ENCODE measurements at regions not wholly inside any gene's neighbourhood (a gene's known extent, or its start where the extent isn't known, plus 50 kb on each side); places are given as distances from the start of the nearest gene placed in this dataset.
"Not testable (repeated sequence)": the region's sequence is repeated elsewhere in the genome, so short reads cannot be mapped to it uniquely, and the experiment has no call there.

GRCh38 chr16:29313559-29314048, 92.9 kb downstream of the NPIPB11 start:
- H3K36me3 ChIP-seq: no peaks in the 10 kb centered on the region
- H3K4me3 ChIP-seq: no peak overlapping the region
- no peak overlapping the region for H3K9ac ChIP-seq (ENCODE audit: low read depth in 2 of 2, low read length in 2 of 2)
- H3K27ac ChIP-seq: no peak overlapping the region
- H3K9me3 ChIP-seq: no peaks in the 10 kb centered on the region
- DNase-seq: no peak
- intact Hi-C loops (cut with DNase I): no loop called here
- no peaks in the 10 kb centered on the region for H3K4me1 ChIP-seq
- no peak for TF ChIP-seq CTCF (IDR thresholded peaks at IDR 0.05)
- H3K27me3 ChIP-seq: no peaks in the 10 kb centered on the region

GRCh38 chr16:29312835-29313558, 93.5 kb downstream of the NPIPB11 start:
- no peak for TF ChIP-seq CTCF (IDR thresholded peaks at IDR 0.05)
- no peak for DNase-seq
- H3K9me3 ChIP-seq: no peaks in the 10 kb centered on the region
- no peak overlapping the region for H3K27ac ChIP-seq
- no peaks in the 10 kb centered on the region for H3K27me3 ChIP-seq
- intact Hi-C loops (cut with DNase I): no loop called here
- H3K36me3 ChIP-seq: no peaks in the 10 kb centered on the region
- no peak overlapping the region for H3K9ac ChIP-seq (ENCODE audit: low read depth in 2 of 2, low read length in 2 of 2)
- no peaks in the 10 kb centered on the region for H3K4me1 ChIP-seq
- H3K4me3 ChIP-seq: no peak overlapping the region

GRCh38 chr16:29312345-29312675, 94.2 kb downstream of the NPIPB11 start:
- H3K4me3 ChIP-seq; H3K36me3 ChIP-seq; DNase-seq; H3K9me3 ChIP-seq; H3K27ac ChIP-seq; intact Hi-C loops (cut with DNase I); H3K27me3 ChIP-seq; H3K9ac ChIP-seq (ENCODE audit: low read depth in 2 of 2, low read length in 2 of 2); H3K4me1 ChIP-seq: not testable (repeated sequence)

GRCh38 chr16:29311461-29312344, 94.8 kb downstream of the NPIPB11 start:
- H3K4me3 ChIP-seq: no peak overlapping the region
- H3K27ac ChIP-seq: no peak overlapping the region
- intact Hi-C loops (cut with DNase I): no loop called here
- no peak overlapping the region for H3K9ac ChIP-seq (ENCODE audit: low read depth in 2 of 2, low read length in 2 of 2)
- H3K27me3 ChIP-seq: no peaks in the 10 kb centered on the region
- no peaks in the 10 kb centered on the region for H3K36me3 ChIP-seq
- no peak for TF ChIP-seq CTCF (IDR thresholded peaks at IDR 0.05)
- no peaks in the 10 kb centered on the region for H3K4me1 ChIP-seq
- no peaks in the 10 kb centered on the region for H3K9me3 ChIP-seq
- no peak for DNase-seq

- Histone ChIP-seq H3K36me3 (no peaks in the 10 kb centered on the region), H3K4me1 (no peaks in the 10 kb centered on the region), H3K9me3 (no peaks in the 10 kb centered on the region), H3K9ac (ENCODE audit: low read depth in 2 of 2, low read length in 2 of 2) (no peak overlapping the region), H3K4me3 (no peak overlapping the region), H3K27ac (no peak overlapping the region), H3K27me3 (no peaks in the 10 kb centered on the region)
- TF ChIP-seq CTCF (IDR thresholded peaks at IDR 0.05): no peak
- intact Hi-C loops (cut with DNase I): no loop called here
- no peak for DNase-seq
These were observed 95.6 kb downstream of the NPIPB11 start for GRCh38 chr16:29310852-29311314.

- H3K27ac ChIP-seq, H3K4me1 ChIP-seq, H3K4me3 ChIP-seq: not testable (repeated sequence)
These were observed 96.3 kb downstream of the NPIPB11 start for GRCh38 chr16:29310243-29310642.

GRCh38 chr16:29309601-29310000, 96.9 kb downstream of the NPIPB11 start:
- H3K36me3 ChIP-seq; H3K27ac ChIP-seq; intact Hi-C loops (cut with DNase I); H3K4me3 ChIP-seq; H3K9me3 ChIP-seq; H3K4me1 ChIP-seq; H3K27me3 ChIP-seq; H3K9ac ChIP-seq (ENCODE audit: low read depth in 2 of 2, low read length in 2 of 2); DNase-seq: not testable (repeated sequence)

More at GRCh38 chr16:29310243-29310642, 96.3 kb downstream of the NPIPB11 start:
- DNase-seq; H3K9me3 ChIP-seq; H3K27me3 ChIP-seq; H3K9ac ChIP-seq (ENCODE audit: low read depth in 2 of 2, low read length in 2 of 2); H3K36me3 ChIP-seq; intact Hi-C loops (cut with DNase I): not testable (repeated sequence)

All from colonic mucosa (tissue), 4 donors.